Activated T-cell treated with anti-CD3 and anti-CD28 coated beads, Interleukin-2, amount 50 U/mL, for 48 hours (primary cell): ENCODE measurements at regions not wholly inside any gene's neighbourhood (a gene's known extent, or its start where the extent isn't known, plus 50 kb on each side); places are given as distances from the start of the nearest gene placed in this dataset.

Source experiments
- DNase-seq, 2 experiments: peaks; one replicate each; pipeline ENCODE4 v3.0.0-alpha.2; 2020

GRCh38 chr5:155068616-155069100, 55.1 kb downstream of the KIF4B start:
- DNase-seq = no peak

- DNase-seq = no peak
Measured at GRCh38 chr5:155069961-155070360, 56.4 kb downstream of the KIF4B start.

- DNase-seq = no peak
Measured at GRCh38 chr5:155070781-155071180, 57.2 kb downstream of the KIF4B start.

GRCh38 chr5:155076379-155076778, 62.8 kb downstream of the KIF4B start:
- no peak for DNase-seq

GRCh38 chr5:155079698-155080097, 66.1 kb downstream of the KIF4B start:
- DNase-seq = no peak

- no peak for DNase-seq
Measured at GRCh38 chr5:155080721-155081120, 67.2 kb downstream of the KIF4B start.

GRCh38 chr5:155081618-155082017, 68.1 kb downstream of the KIF4B start:
- DNase-seq = no peak

- DNase-seq = no peak
Measured at GRCh38 chr5:155082401-155082800, 68.8 kb downstream of the KIF4B start.

- DNase-seq = no peak
Measured at GRCh38 chr5:155085282-155085989, 71.9 kb downstream of the KIF4B start.

GRCh38 chr5:155087036-155087435, 73.5 kb downstream of the KIF4B start:
- no peak for DNase-seq

GRCh38 chr5:155088811-155089210, 75.3 kb downstream of the KIF4B start:
- DNase-seq = no peak

- DNase-seq = no peak
Measured at GRCh38 chr5:155089643-155090042, 76.1 kb downstream of the KIF4B start.

GRCh38 chr5:155091063-155091648, 77.6 kb downstream of the KIF4B start:
- DNase-seq = no peak

- DNase-seq = no peak
Measured at GRCh38 chr5:155091768-155092717, 78.5 kb downstream of the KIF4B start.

- DNase-seq = no peak
Measured at GRCh38 chr5:155094455-155094854, 80.9 kb downstream of the KIF4B start.

- DNase-seq = no peak
Measured at GRCh38 chr5:155097995-155098394, 84.4 kb downstream of the KIF4B start.

GRCh38 chr5:155098433-155098832, 84.9 kb downstream of the KIF4B start:
- no peak for DNase-seq

- DNase-seq = no peak
Measured at GRCh38 chr5:155101697-155102096, 88.1 kb downstream of the KIF4B start.

- no peak for DNase-seq
Measured at GRCh38 chr5:155103146-155103545, 89.6 kb downstream of the KIF4B start.

GRCh38 chr5:155104441-155104840, 90.9 kb downstream of the KIF4B start:
- DNase-seq = no peak

- DNase-seq = no peak
Measured at GRCh38 chr5:155106221-155106620, 92.7 kb downstream of the KIF4B start.

- DNase-seq = no peak
Measured at GRCh38 chr5:155113888-155114287, 100.3 kb downstream of the KIF4B start.

- DNase-seq = no peak
Measured at GRCh38 chr5:155114655-155115054, 101.1 kb downstream of the KIF4B start.
